Tibial nerve (tissue), 4 donors: ENCODE measurements at regions not wholly inside any gene's neighbourhood (a gene's known extent, or its start where the extent isn't known, plus 50 kb on each side); places are given as distances from the start of the nearest gene placed in this dataset.

Experiments used
- DNase-seq, 2 donors: peaks; one replicate each; pipeline ENCODE4 v3.0.0-alpha.2; 2019; ENCODE audit warnings: low spot score in 2 of 2
- H3K27ac ChIP-seq, 4 donors: fragments of 200-600 bp; sonication (generic) in 3 of 4; one replicate each; pipeline ENCODE4 v1.5.1; 2017 to 2019; ENCODE audit warnings: mild to moderate bottlenecking in 1 of 4
- H3K27me3 ChIP-seq, 2 donors: fragments of 200-600 bp; sonication (generic) in 1 of 2; one replicate each; pipeline versions ENCODE4 v1.5.1 to v1.6.0; 2017 to 2019
- H3K36me3 ChIP-seq, 3 donors: fragments of 200-600 bp; sonication (generic); one replicate each; pipeline ENCODE4 v1.5.1; 2018 to 2019
- H3K4me1 ChIP-seq, 4 donors: fragments of 200-600 bp; sonication (generic) in 3 of 4; one replicate each; pipeline ENCODE4 v1.5.1; 2017 to 2019
- H3K4me3 ChIP-seq, 4 donors: fragments of 200-600 bp; sonication (generic) in 3 of 4; one replicate each; pipeline ENCODE4 v1.5.1; 2017 to 2019; ENCODE audit warnings: mild to moderate bottlenecking in 1 of 4, moderate library complexity in 1 of 4
- H3K9me3 ChIP-seq, 4 donors: fragments of 200-600 bp; sonication (generic) in 3 of 4; one replicate each; pipeline ENCODE4 v1.5.1; 2017 to 2019
- CTCF ChIP-seq, 5 experiments: fragments of 200-600 bp in 3 of 5; fragments of 450-650 bp in 2 of 5; sonication (generic) in 3 of 5; IDR thresholded peaks; one replicate each; pipeline ENCODE4 v1.5.1; 2016 to 2019; ENCODE audit warnings: antibody characterized with exemption in 5 of 5, mild to moderate bottlenecking in 3 of 5, moderate library complexity in 2 of 5
- EP300 ChIP-seq, 2 donors: sonication (generic); formaldehyde crosslinking; IDR thresholded peaks; one replicate each; pipeline ENCODE4 v1.6.1; 2017; ENCODE audit warnings: antibody characterized with exemption in 2 of 2, mild to moderate bottlenecking in 1 of 2
- POLR2A ChIP-seq, 2 donors: fragments of 450-650 bp; IDR thresholded peaks; one replicate each; pipeline ENCODE4 v1.6.1; 2017; ENCODE audit warnings: antibody characterized with exemption in 2 of 2, mild to moderate bottlenecking in 2 of 2, moderate library complexity in 2 of 2
- WGBS, 2 donors: methylation state at CpG; one replicate each; pipeline ENCODE4 v1.1.5; 2018; 5-methylcytosine and 5-hydroxymethylcytosine counted together

- Histone ChIP-seq H3K9me3 (no peaks in the 10 kb centered on the region), H3K36me3 (no peaks in the 10 kb centered on the region), H3K4me3 (no peak overlapping the region), H3K4me1 (no peaks in the 10 kb centered on the region), H3K27me3 (no peaks in the 10 kb centered on the region), H3K27ac (no peak overlapping the region)
- 79 to 80% methylated on average over 1 of the region's 1 CpG for whole genome bisulfite sequencing, 2 donors
- no peak for DNase-seq
- TF ChIP-seq EP300 (IDR thresholded peaks at IDR 0.05), result no peak
- TF ChIP-seq POLR2A (IDR thresholded peaks at IDR 0.05), result no peak
- no peak for TF ChIP-seq CTCF (IDR thresholded peaks at IDR 0.05)
Observed at GRCh38 chr2:82667491-82667890, 1791.6 kb downstream of the SUCLG1 start.

GRCh38 chr2:82665691-82666090 lies 1793.4 kb downstream of the SUCLG1 start:
- WGBS, 2 donors, result 51 to 53% methylated on average over 3 of the region's 3 CpGs
- no peak overlapping the region for H3K4me3 ChIP-seq

GRCh38 chr2:82657106-82657505 lies 1802.0 kb downstream of the SUCLG1 start:
- H3K27me3 ChIP-seq, result no peaks in the 10 kb centered on the region
- H3K27ac ChIP-seq, result no peak overlapping the region
- WGBS, 2 donors, result 66 to 72% methylated on average over 2 of the region's 2 CpGs
- DNase-seq, result no peak
- no peaks in the 10 kb centered on the region for H3K36me3 ChIP-seq
- H3K4me1 ChIP-seq, result no peaks in the 10 kb centered on the region
- TF ChIP-seq EP300 (IDR thresholded peaks at IDR 0.05) (no peak), POLR2A (IDR thresholded peaks at IDR 0.05) (no peak), CTCF (IDR thresholded peaks at IDR 0.05) (no peak)
- H3K9me3 ChIP-seq, result no peaks in the 10 kb centered on the region
- H3K4me3 ChIP-seq, result no peak overlapping the region

More at GRCh38 chr2:82665691-82666090, 1793.4 kb downstream of the SUCLG1 start:
- no peak for DNase-seq
- Histone ChIP-seq H3K27ac (no peak overlapping the region), H3K4me1 (no peaks in the 10 kb centered on the region), H3K9me3 (no peaks in the 10 kb centered on the region), H3K36me3 (no peaks in the 10 kb centered on the region), H3K27me3 (no peaks in the 10 kb centered on the region)
- no peak for TF ChIP-seq CTCF (IDR thresholded peaks at IDR 0.05)

- WGBS, 2 donors, result 13 to 36% methylated on average over 2 of the region's 2 CpGs
- no peak for DNase-seq
- Histone ChIP-seq H3K27me3 (no peaks in the 10 kb centered on the region), H3K4me1 (no peaks in the 10 kb centered on the region), H3K9me3 (no peaks in the 10 kb centered on the region), H3K4me3 (no peak overlapping the region), H3K36me3 (no peaks in the 10 kb centered on the region), H3K27ac (no peak overlapping the region)
- TF ChIP-seq POLR2A (IDR thresholded peaks at IDR 0.05), result no peak
- TF ChIP-seq EP300 (IDR thresholded peaks at IDR 0.05), result no peak
- TF ChIP-seq CTCF (IDR thresholded peaks at IDR 0.05), result no peak
Observed at GRCh38 chr2:82656420-82656819, 1802.7 kb downstream of the SUCLG1 start.

GRCh38 chr2:82652117-82652516 lies 1807.0 kb downstream of the SUCLG1 start:
- Histone ChIP-seq H3K36me3 (no peaks in the 10 kb centered on the region), H3K4me3 (no peak overlapping the region), H3K9me3 (peaks cover 0 to 8% (median 0%) of the 10 kb centered on the region in 4 donors), H3K27ac (no peak overlapping the region), H3K27me3 (no peaks in the 10 kb centered on the region), H3K4me1 (no peaks in the 10 kb centered on the region)
- no peak for DNase-seq
- no peak for TF ChIP-seq CTCF (IDR thresholded peaks at IDR 0.05)
